ENCODE measurements at regions not wholly inside any gene's neighbourhood (a gene's known extent, or its start where the extent isn't known, plus 50 kb on each side); places are given as distances from the start of the nearest gene placed in this dataset.
"Not testable (repeated sequence)": the region's sequence is repeated elsewhere in the genome, so short reads cannot be mapped to it uniquely, and the experiment has no call there.

GRCh38 chr3:106276151-106276550, 407.3 kb upstream of the CBLB start:
- DNase-seq: no peak

- DNase-seq: no peak
These were observed 408.2 kb upstream of the CBLB start for GRCh38 chr3:106276755-106277612.

GRCh38 chr3:106277731-106278130, 408.9 kb upstream of the CBLB start:
- DNase-seq: no peak

DNA sequence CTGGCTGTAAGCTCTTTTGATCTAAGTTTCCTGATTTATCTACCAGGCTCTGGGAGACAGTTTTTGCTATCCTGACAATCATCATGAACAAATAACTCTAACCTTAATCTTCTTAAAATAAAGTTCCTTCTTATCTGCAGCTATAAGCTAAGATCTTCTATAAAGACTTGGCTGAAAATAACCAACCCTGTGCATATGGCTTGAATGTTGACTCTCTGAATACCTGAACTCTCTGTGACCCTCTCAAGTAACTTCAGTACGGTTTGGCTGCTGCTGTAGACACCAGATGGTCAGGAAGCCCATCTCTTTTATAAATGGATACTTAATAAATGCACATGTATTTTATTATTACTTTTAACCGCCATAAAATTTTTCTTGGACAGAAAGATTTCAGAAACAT, 412.4 kb upstream of the CBLB start:
- DNase-seq: no peak

GRCh38 chr3:106282943-106283342, 414.1 kb upstream of the CBLB start:
- DNase-seq: no peak

- no peak for DNase-seq
These were observed 420.0 kb upstream of the CBLB start for GRCh38 chr3:106288781-106289180.

- no peak for DNase-seq
These were observed 421.6 kb upstream of the CBLB start for GRCh38 chr3:106290304-106290997.

GRCh38 chr3:106293161-106293560, 424.3 kb upstream of the CBLB start:
- no peak for DNase-seq

- DNase-seq: no peak
These were observed 425.3 kb upstream of the CBLB start for GRCh38 chr3:106294121-106294520.

- no peak for DNase-seq
These were observed 427.2 kb upstream of the CBLB start for GRCh38 chr3:106296062-106296461.

- DNase-seq: no peak
These were observed 430.7 kb upstream of the CBLB start for GRCh38 chr3:106299300-106300098.

DNA sequence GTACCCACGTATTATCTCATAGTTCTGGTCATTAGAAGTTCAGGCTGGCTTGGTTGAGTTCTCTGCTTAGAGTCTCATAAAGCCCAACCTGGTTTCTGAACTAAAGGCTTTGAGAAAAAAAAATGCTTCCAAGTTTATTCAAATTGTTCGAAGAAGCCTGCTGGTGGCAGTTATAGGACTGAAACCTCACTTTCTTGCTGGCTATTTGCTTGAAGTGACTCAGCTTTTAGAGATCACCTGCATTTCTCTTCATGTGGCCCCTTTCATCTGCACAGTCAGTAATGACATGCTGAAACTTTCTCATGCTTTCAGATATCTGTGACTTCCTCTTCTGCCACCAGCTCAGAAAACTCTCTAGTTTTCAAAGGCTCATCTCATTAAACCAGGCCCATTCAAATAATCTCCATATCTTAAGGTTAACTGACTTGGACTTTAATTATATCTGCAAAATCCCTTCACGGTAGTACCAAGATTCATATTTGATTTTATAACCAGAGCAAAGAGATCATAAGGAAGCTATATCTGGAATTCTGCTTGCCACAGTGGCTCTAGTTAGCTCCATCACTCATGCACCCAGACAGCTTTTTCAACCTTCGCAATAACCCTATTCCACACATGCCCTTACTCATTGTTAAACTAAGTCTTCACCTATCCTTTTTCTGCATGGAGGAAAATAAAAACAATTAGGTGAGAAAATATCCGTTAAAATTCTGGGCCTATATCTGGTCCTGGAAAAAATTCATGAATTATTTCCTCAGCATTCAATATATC, 433.8 kb upstream of the CBLB start:
- DNase-seq: no peak

GRCh38 chr3:106303766-106304165, 435.0 kb upstream of the CBLB start:
- DNase-seq: no peak

DNA sequence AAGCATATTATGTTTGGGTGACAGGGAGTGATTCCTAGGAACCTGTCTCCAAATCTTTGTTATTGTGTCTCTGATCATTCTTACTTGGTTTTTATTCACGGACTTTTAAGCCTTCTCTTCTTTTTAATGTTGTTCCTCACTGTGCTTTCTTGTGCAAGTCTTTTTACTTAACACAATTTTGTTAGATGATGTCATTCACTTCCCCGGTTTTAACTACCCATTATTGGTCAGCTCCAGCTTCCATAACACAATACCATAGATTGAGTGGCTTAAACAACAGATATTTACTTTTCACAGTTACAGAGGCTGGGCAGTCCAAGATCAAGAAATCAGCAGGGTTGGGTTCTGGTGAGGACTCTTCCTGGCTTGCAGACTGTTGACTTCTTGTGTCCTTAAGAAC, 436.3 kb upstream of the CBLB start:
- DNase-seq: no peak

DNA sequence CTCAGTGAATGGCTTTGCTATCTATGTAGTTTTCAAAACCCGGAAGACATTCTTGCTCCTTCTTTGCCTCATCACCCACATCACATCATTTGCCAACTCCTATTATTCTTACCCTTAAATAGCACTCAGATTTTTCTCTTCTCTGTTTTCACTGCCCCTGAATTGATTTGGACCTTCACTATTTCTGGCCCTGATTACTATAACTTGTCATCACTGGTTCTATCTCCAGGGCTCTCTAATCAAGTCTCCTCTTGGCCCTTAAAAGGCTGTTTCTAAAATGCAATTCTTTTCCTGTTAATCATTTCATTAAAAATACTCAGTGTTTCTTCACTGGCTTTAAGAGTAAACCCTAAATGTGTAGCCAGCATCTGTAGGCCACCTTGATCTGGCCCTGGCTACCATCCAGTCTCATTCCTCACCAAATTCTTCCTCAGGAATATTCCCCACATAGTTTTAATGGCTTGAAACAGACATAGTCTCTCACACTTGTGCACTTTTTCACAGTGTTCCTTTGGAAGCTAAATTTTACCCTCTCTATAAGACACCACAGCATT, 437.1 kb upstream of the CBLB start:
- DNase-seq: no peak

- no peak for DNase-seq
These were observed 440.5 kb upstream of the CBLB start for GRCh38 chr3:106309274-106309673.

DNA sequence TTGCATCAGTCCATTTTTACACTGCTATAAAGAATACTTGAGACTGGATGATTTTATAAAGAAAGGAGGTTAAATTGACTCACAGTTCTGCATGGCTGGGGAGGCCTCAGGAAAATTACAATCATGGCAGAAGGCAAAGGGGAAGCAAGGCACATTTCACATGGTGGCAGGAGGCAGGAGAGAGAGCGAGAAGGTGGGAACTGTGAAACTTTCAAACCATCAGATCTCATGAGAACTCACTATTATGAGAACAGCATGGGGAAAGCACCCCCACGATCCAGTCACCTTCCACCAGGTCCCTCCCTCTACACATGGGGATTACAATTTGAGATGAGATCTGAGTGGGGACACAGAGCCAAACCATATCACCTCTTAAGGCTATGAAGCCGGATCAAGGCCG, 441.0 kb upstream of the CBLB start:
- not testable (repeated sequence) for DNase-seq

- DNase-seq: no peak
These were observed 448.6 kb upstream of the CBLB start for GRCh38 chr3:106317141-106318055.

- DNase-seq: not testable (repeated sequence)
These were observed 452.6 kb upstream of the CBLB start for GRCh38 chr3:106321438-106321837.

GRCh38 chr3:106323586-106323985, 454.8 kb upstream of the CBLB start:
- DNase-seq: no peak
